ENCODE measurements at regions not wholly inside any gene's neighbourhood (a gene's known extent, or its start where the extent isn't known, plus 50 kb on each side); places are given as distances from the start of the nearest gene placed in this dataset.
"Not testable (repeated sequence)": the region's sequence is repeated elsewhere in the genome, so short reads cannot be mapped to it uniquely, and the experiment has no call there.

- H3K4me1 ChIP-seq: no peaks in the 10 kb centered on the region
- no peaks in the 10 kb centered on the region for H3K36me3 ChIP-seq (replicated peaks)
- peaks cover 9% of the 10 kb centered on the region for H3K27me3 ChIP-seq (ENCODE audit: low read depth)
- H3K9me3 ChIP-seq: no peaks in the 10 kb centered on the region; the same call in 1 of the 2 replicates
- H3K4me3 ChIP-seq: no peak overlapping the region
- DNase-seq (ENCODE audit: low spot score in 2 of 2): no peak
- in situ Hi-C loops (cut with MboI; ENCODE audit: low sequenced_read_pairs): no loop called here
These were observed 280.3 kb upstream of the PROK2 start for GRCh38 chr3:72065236-72065635.

GRCh38 chr3:72064727-72065126, 279.8 kb upstream of the PROK2 start:
- DNase-seq (ENCODE audit: low spot score in 2 of 2); H3K36me3 ChIP-seq (replicated peaks); H3K27me3 ChIP-seq (ENCODE audit: low read depth); H3K9me3 ChIP-seq; in situ Hi-C loops (cut with MboI; ENCODE audit: low sequenced_read_pairs); H3K4me1 ChIP-seq; H3K4me3 ChIP-seq: not testable (repeated sequence)

GRCh38 chr3:72062017-72062416, 277.1 kb upstream of the PROK2 start:
- Histone ChIP-seq H3K4me1 (no peaks in the 10 kb centered on the region), H3K9me3 (no peaks in the 10 kb centered on the region; the same call in 1 of the 2 replicates), H3K36me3 (replicated peaks) (no peaks in the 10 kb centered on the region), H3K27me3 (ENCODE audit: low read depth) (no peaks in the 10 kb centered on the region), H3K4me3 (no peak overlapping the region)
- in situ Hi-C loops (cut with MboI; ENCODE audit: low sequenced_read_pairs): no loop called here
- no peak for DNase-seq (ENCODE audit: low spot score in 2 of 2)

- Histone ChIP-seq H3K27me3 (ENCODE audit: low read depth) (no peaks in the 10 kb centered on the region), H3K36me3 (replicated peaks) (no peaks in the 10 kb centered on the region), H3K4me1 (no peaks in the 10 kb centered on the region), H3K4me3 (no peak overlapping the region), H3K9me3 (no peaks in the 10 kb centered on the region; the same call in 1 of the 2 replicates)
- in situ Hi-C loops (cut with MboI; ENCODE audit: low sequenced_read_pairs): no loop called here
- no peak for DNase-seq (ENCODE audit: low spot score in 2 of 2)
These were observed 275.6 kb upstream of the PROK2 start for GRCh38 chr3:72060447-72061034.

GRCh38 chr3:72058493-72059081, 273.6 kb upstream of the PROK2 start:
- H3K9me3 ChIP-seq: no peaks in the 10 kb centered on the region; the same call in 1 of the 2 replicates
- no peak for DNase-seq (ENCODE audit: low spot score in 2 of 2)
- H3K4me1 ChIP-seq: no peaks in the 10 kb centered on the region
- H3K4me3 ChIP-seq: no peak overlapping the region
- no peaks in the 10 kb centered on the region for H3K27me3 ChIP-seq (ENCODE audit: low read depth)
- in situ Hi-C loops (cut with MboI; ENCODE audit: low sequenced_read_pairs): no loop called here
- H3K36me3 ChIP-seq (replicated peaks): no peaks in the 10 kb centered on the region

- Histone ChIP-seq H3K4me3 (no peak overlapping the region), H3K4me1 (no peaks in the 10 kb centered on the region), H3K36me3 (replicated peaks) (no peaks in the 10 kb centered on the region), H3K27me3 (ENCODE audit: low read depth) (no peaks in the 10 kb centered on the region), H3K9me3 (no peaks in the 10 kb centered on the region)
- in situ Hi-C loops (cut with MboI; ENCODE audit: low sequenced_read_pairs): no loop called here
- DNase-seq (ENCODE audit: low spot score in 2 of 2): no peak
These were observed 270.5 kb upstream of the PROK2 start for GRCh38 chr3:72055436-72055835.

- Histone ChIP-seq H3K36me3 (replicated peaks) (no peaks in the 10 kb centered on the region), H3K4me1 (no peaks in the 10 kb centered on the region), H3K4me3 (no peak overlapping the region), H3K9me3 (no peaks in the 10 kb centered on the region), H3K27me3 (ENCODE audit: low read depth) (no peaks in the 10 kb centered on the region)
- no peak for DNase-seq (ENCODE audit: low spot score in 2 of 2)
- in situ Hi-C loops (cut with MboI; ENCODE audit: low sequenced_read_pairs): no loop called here
These were observed 270.0 kb upstream of the PROK2 start for GRCh38 chr3:72054976-72055375.

- Histone ChIP-seq H3K36me3 (replicated peaks) (no peaks in the 10 kb centered on the region), H3K4me1 (no peaks in the 10 kb centered on the region), H3K9me3 (no peaks in the 10 kb centered on the region), H3K4me3 (no peak overlapping the region), H3K27me3 (ENCODE audit: low read depth) (no peaks in the 10 kb centered on the region)
- in situ Hi-C loops (cut with MboI; ENCODE audit: low sequenced_read_pairs): no loop called here
- no peak for DNase-seq (ENCODE audit: low spot score in 2 of 2)
These were observed 268.0 kb upstream of the PROK2 start for GRCh38 chr3:72052841-72053409.

- Histone ChIP-seq H3K36me3 (replicated peaks) (no peaks in the 10 kb centered on the region), H3K27me3 (ENCODE audit: low read depth) (no peaks in the 10 kb centered on the region), H3K9me3 (no peaks in the 10 kb centered on the region), H3K4me1 (no peaks in the 10 kb centered on the region), H3K4me3 (no peak overlapping the region)
- in situ Hi-C loops (cut with MboI; ENCODE audit: low sequenced_read_pairs): no loop called here
- no peak for DNase-seq (ENCODE audit: low spot score in 2 of 2)
These were observed 265.8 kb upstream of the PROK2 start for GRCh38 chr3:72050771-72051170.

GRCh38 chr3:72050048-72050632, 265.2 kb upstream of the PROK2 start:
- Histone ChIP-seq H3K27me3 (ENCODE audit: low read depth) (no peaks in the 10 kb centered on the region), H3K9me3 (no peaks in the 10 kb centered on the region), H3K36me3 (replicated peaks) (no peaks in the 10 kb centered on the region), H3K4me3 (no peak overlapping the region), H3K4me1 (no peaks in the 10 kb centered on the region)
- in situ Hi-C loops (cut with MboI; ENCODE audit: low sequenced_read_pairs): no loop called here
- DNase-seq (ENCODE audit: low spot score in 2 of 2): no peak

GRCh38 chr3:72049300-72049699, 264.4 kb upstream of the PROK2 start:
- no peaks in the 10 kb centered on the region for H3K4me1 ChIP-seq
- no peaks in the 10 kb centered on the region for H3K27me3 ChIP-seq (ENCODE audit: low read depth)
- in situ Hi-C loops (cut with MboI; ENCODE audit: low sequenced_read_pairs): no loop called here
- no peaks in the 10 kb centered on the region for H3K36me3 ChIP-seq (replicated peaks)
- no peak overlapping the region for H3K4me3 ChIP-seq
- no peaks in the 10 kb centered on the region for H3K9me3 ChIP-seq
- DNase-seq (ENCODE audit: low spot score in 2 of 2): no peak

GRCh38 chr3:72048873-72049272, 263.9 kb upstream of the PROK2 start:
- Histone ChIP-seq H3K36me3 (replicated peaks) (no peaks in the 10 kb centered on the region), H3K9me3 (no peaks in the 10 kb centered on the region), H3K4me1 (no peaks in the 10 kb centered on the region), H3K4me3 (no peak overlapping the region), H3K27me3 (ENCODE audit: low read depth) (no peaks in the 10 kb centered on the region)
- DNase-seq (ENCODE audit: low spot score in 2 of 2): no peak
- in situ Hi-C loops (cut with MboI; ENCODE audit: low sequenced_read_pairs): no loop called here

GRCh38 chr3:72047221-72047871, 262.4 kb upstream of the PROK2 start:
- Histone ChIP-seq H3K27me3 (ENCODE audit: low read depth) (peaks cover 3% of the 10 kb centered on the region; the same call in 1 of the 2 replicates), H3K9me3 (no peaks in the 10 kb centered on the region), H3K36me3 (replicated peaks) (no peaks in the 10 kb centered on the region), H3K4me3 (no peak overlapping the region), H3K4me1 (no peaks in the 10 kb centered on the region)
- DNase-seq (ENCODE audit: low spot score in 2 of 2): no peak
- in situ Hi-C loops (cut with MboI; ENCODE audit: low sequenced_read_pairs): no loop called here
